GM21526 (cell line): ENCODE measurements at regions not wholly inside any gene's neighbourhood (a gene's known extent, or its start where the extent isn't known, plus 50 kb on each side); places are given as distances from the start of the nearest gene placed in this dataset.

Experiments used
- ATAC-seq: cut with Tn5 transposase; IDR thresholded peaks from one replicate; pipeline ENCODE4 v1.9.1; 2021; ENCODE audit warnings: moderate library complexity; ENCODE audit not compliant: unreplicated experiment, low FRiP score

- ATAC-seq: no peak
These were observed 98.6 kb upstream of the PHF14 start for GRCh38 chr7:10875080-10875479.

GRCh38 chr7:10888861-10889260 lies 84.8 kb upstream of the PHF14 start:
- peak; percentile 17 for ATAC-seq

- ATAC-seq: peak; percentile 98
These were observed 84.3 kb upstream of the PHF14 start for GRCh38 chr7:10889266-10889898.

GRCh38 chr7:10908600-10908999 lies 65.1 kb upstream of the PHF14 start:
- no peak for ATAC-seq

DNA sequence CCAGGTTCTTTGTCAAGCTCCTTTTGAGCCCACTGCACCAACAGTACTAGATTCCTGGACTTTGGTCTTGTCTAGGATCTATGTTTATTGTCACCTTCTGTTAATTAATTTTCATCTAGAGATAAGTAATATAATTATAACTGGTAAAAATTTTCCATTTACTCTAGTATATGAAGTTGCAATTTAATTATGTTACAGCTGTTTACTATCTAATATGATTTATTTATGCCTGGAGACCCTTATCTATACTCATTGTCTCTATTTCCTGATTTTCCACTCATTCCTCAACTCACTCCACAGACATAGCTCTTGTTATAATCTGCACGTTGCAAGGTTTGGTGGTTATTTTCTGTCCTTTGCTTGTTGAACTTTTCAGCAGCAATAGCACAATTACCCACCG lies 63.2 kb upstream of the PHF14 start:
- ATAC-seq: no peak

DNA sequence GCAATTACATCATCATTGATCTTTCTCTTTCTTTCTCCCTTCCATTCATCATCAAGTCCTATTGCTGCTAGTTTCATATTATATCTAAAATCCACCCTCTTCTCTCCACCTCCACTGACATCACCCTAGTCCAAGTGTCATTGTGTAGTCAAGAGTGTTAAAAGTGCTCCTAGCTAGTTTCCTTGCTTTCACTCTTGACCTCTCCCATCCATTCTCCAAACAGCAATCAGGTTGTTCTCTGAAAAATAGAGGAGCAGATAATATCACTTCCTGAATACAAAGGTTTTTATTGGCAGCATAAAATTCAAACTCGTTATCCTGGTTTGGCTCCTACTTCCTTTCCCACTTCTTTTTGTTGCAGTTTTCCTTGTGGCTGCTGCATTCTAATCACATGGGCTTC lies 61.6 kb upstream of the PHF14 start:
- no peak for ATAC-seq

GRCh38 chr7:10913457-10913856 lies 60.2 kb upstream of the PHF14 start:
- no peak for ATAC-seq

- ATAC-seq: no peak
These were observed 55.5 kb upstream of the PHF14 start for GRCh38 chr7:10918093-10918590.

DNA sequence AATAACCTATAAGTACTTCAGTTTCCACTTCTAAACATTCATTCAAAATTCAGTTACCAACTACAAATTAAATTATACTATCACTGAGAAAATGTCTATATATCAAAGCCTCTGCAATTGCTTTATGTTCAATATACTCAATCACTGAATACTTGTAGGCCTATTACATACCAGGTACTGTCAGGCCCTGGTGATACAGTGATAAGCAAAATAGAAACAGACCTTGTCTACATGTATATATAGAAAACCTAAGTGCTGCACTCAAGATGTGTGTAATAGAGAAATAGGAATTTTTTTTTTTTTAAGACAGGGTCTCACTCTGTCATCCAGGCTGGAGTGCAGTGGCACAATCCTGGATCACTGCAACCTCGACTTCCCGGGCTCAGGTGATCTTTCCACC lies 53.7 kb upstream of the PHF14 start:
- no peak for ATAC-seq
